ENCODE measurements at regions not wholly inside any gene's neighbourhood (a gene's known extent, or its start where the extent isn't known, plus 50 kb on each side); places are given as distances from the start of the nearest gene placed in this dataset.

DNA sequence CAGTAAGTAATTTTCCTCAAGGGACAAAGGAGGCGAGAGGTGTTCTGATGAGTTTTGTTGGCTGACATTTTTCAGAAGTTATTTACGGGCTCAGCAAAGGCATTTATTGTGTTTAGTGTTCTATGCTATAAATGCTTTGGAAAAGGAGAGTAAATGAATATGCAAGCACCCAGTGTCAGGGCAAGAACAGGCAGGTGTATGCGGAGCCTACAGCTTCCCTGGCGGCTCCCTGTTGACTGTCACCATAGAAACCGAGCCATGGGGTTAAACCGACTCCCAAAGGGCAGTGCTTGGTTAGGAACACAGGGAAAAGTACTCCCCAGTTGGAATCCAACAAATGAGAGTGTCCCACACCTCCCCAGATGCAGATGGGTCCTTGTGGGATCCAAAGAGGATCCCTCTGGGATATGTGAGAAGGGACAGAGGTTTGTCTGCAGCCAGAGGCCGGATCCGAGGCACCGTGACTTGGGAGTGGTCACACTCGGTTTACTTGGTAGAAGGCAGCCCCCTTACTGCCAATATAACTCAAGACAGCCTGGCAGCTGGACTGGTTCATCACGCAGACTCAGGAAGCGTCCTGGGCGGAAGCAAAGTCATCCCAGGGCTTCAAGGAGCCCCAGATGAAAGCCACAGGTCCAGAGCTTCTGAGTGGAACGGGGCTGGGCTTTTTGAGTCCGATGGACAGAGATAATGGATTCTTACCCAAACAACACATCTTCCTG lies 329.7 kb downstream of the CTTN start:
- TF ChIP-seq EZH2 (IDR thresholded peaks at IDR 0.05; ENCODE audit: borderline replicate concordance) (no peak), EZH2phosphoT487 (IDR thresholded peaks at IDR 0.05; ENCODE audit: low read depth, severe bottlenecking, unreplicated experiment) (no peak)
